Stomach (tissue), 4 donors: ENCODE measurements at regions not wholly inside any gene's neighbourhood (a gene's known extent, or its start where the extent isn't known, plus 50 kb on each side); places are given as distances from the start of the nearest gene placed in this dataset.

Experiments
- CTCF ChIP-seq, 7 experiments: fragments of 450-650 bp in 4 of 7; fragments of 200-600 bp in 3 of 7; sonication (generic) in 3 of 7; IDR thresholded peaks; one replicate each; pipeline ENCODE4 v1.5.1; 2016 to 2019; ENCODE audit warnings: antibody characterized with exemption in 7 of 7, control low read depth in 2 of 7, mild to moderate bottlenecking in 1 of 7
- EP300 ChIP-seq: sonication (generic); formaldehyde crosslinking; IDR thresholded peaks from one replicate; pipeline ENCODE4 v1.6.1; 2017; ENCODE audit warnings: antibody characterized with exemption
- POLR2A ChIP-seq, 4 donors: fragments of 450-650 bp; IDR thresholded peaks; one replicate each; pipeline ENCODE4 v1.6.1; 2016; ENCODE audit warnings: antibody characterized with exemption in 4 of 4, control low read depth in 2 of 4, mild to moderate bottlenecking in 1 of 4, moderate library complexity in 1 of 4
- POLR2AphosphoS5 ChIP-seq, 3 donors: sonication (generic); formaldehyde crosslinking; IDR thresholded peaks; one replicate each; pipeline ENCODE4 v1.6.1; 2016; ENCODE audit warnings: antibody characterized with exemption in 3 of 3

- TF ChIP-seq CTCF (IDR thresholded peaks at IDR 0.05) (no peak), POLR2A (IDR thresholded peaks at IDR 0.05) (no peak), POLR2AphosphoS5 (IDR thresholded peaks at IDR 0.05) (no peak), EP300 (no peak)
Measured at GRCh38 chr11:106384429-106384828, 307.0 kb downstream of the AASDHPPT start.
